SK-N-SH treated with all-trans-retinoic acid at 6 μM for 48 hours (cell line): ENCODE measurements at regions not wholly inside any gene's neighbourhood (a gene's known extent, or its start where the extent isn't known, plus 50 kb on each side); places are given as distances from the start of the nearest gene placed in this dataset.

ENCODE experiments used
- ATAC-seq: fragments of 200-7000 bp; cut with Tn5 transposase; 3 replicates; pipeline ENCODE4 v1.9.1; 2020; ENCODE audit warnings: mild to moderate bottlenecking, moderate library complexity
- ARNTL ChIP-seq: fragments of 450-650 bp; formaldehyde crosslinking; IDR thresholded peaks from 2 replicates; pipeline ENCODE4 v1.5.0; 2020; ENCODE audit warnings: low read depth, mild to moderate bottlenecking, moderate library complexity, borderline replicate concordance
- BACH2 ChIP-seq: fragments of 250-450 bp; sonication (Bioruptor Pico); IDR thresholded peaks from 2 replicates; pipeline ENCODE4 v1.9.0; 2021; ENCODE audit warnings: mild to moderate bottlenecking, borderline replicate concordance
- CSDC2 ChIP-seq: fragments of 250-450 bp; sonication (Bioruptor Pico); IDR thresholded peaks from 2 replicates; pipeline ENCODE4 v1.5.0; 2020; ENCODE audit warnings: mild to moderate bottlenecking, moderate library complexity
- GLIS3 ChIP-seq: fragments of 250-450 bp; sonication (Bioruptor Pico); IDR thresholded peaks from 2 replicates; pipeline ENCODE4 v1.5.0; 2020; ENCODE audit warnings: mild to moderate bottlenecking, moderate library complexity
- ISL1 ChIP-seq: fragments of 250-450 bp; sonication (Bioruptor Pico); IDR thresholded peaks from 2 replicates; pipeline ENCODE4 v2.1.2; 2022; ENCODE audit warnings: mild to moderate bottlenecking, moderate library complexity
- OSR1 ChIP-seq: fragments of 250-450 bp; sonication (Bioruptor Pico); IDR thresholded peaks from 2 replicates; pipeline ENCODE4 v1.8.0; 2022; ENCODE audit warnings: moderate library complexity, mild to moderate bottlenecking, inconsistent platforms
- PPARA ChIP-seq: fragments of 250-450 bp; sonication (Bioruptor Pico); IDR thresholded peaks from 2 replicates; pipeline ENCODE4 v1.5.0; 2020; ENCODE audit warnings: mild to moderate bottlenecking, borderline replicate concordance
- RARB ChIP-seq: fragments of 250-450 bp; sonication (Bioruptor Pico); IDR thresholded peaks from 2 replicates; pipeline ENCODE4 v1.8.0; 2021; ENCODE audit warnings: mild to moderate bottlenecking, moderate library complexity
- SNAI2 ChIP-seq: fragments of 250-450 bp; sonication (Bioruptor Pico); IDR thresholded peaks from 2 replicates; pipeline ENCODE4 v1.5.0; 2020; ENCODE audit warnings: mild to moderate bottlenecking, moderate library complexity
- TOX ChIP-seq: fragments of 250-450 bp; sonication (Bioruptor Pico); IDR thresholded peaks from 2 replicates; pipeline ENCODE4 v1.8.0; 2021; ENCODE audit warnings: mild to moderate bottlenecking, moderate library complexity, borderline replicate concordance
- ZC3H10 ChIP-seq: fragments of 250-450 bp; sonication (Bioruptor Pico); IDR thresholded peaks from 2 replicates; pipeline ENCODE4 v1.5.1; 2021; ENCODE audit warnings: mild to moderate bottlenecking, moderate library complexity
- ZFP3 ChIP-seq: fragments of 250-450 bp; sonication (Bioruptor Pico); IDR thresholded peaks from 2 replicates; pipeline ENCODE4 v1.5.0; 2020; ENCODE audit warnings: mild to moderate bottlenecking, moderate library complexity
- ZFP30 ChIP-seq: fragments of 450-650 bp; formaldehyde crosslinking; IDR thresholded peaks from 2 replicates; pipeline ENCODE4 v1.5.0; 2022; ENCODE audit warnings: mild to moderate bottlenecking, moderate library complexity
- ZNF565 ChIP-seq: fragments of 450-650 bp; formaldehyde crosslinking; conservative IDR thresholded peaks from 2 replicates; pipeline ENCODE4 v1.5.0; 2020; ENCODE audit warnings: low read depth, mild to moderate bottlenecking, moderate library complexity
- ZNF70 ChIP-seq: fragments of 450-650 bp; formaldehyde crosslinking; IDR thresholded peaks from 2 replicates; pipeline ENCODE4 v1.5.0; 2020; ENCODE audit warnings: mild to moderate bottlenecking, moderate library complexity
- ZNF8 ChIP-seq: fragments of 450-650 bp; formaldehyde crosslinking; IDR thresholded peaks from 2 replicates; pipeline ENCODE4 v1.5.0; 2020; ENCODE audit warnings: mild to moderate bottlenecking, moderate library complexity
- TF ChIP-seq, protein P1 (sequence below): fragments of 250-450 bp; sonication (Bioruptor Pico); IDR thresholded peaks from 2 replicates; pipeline ENCODE4 v1.5.0; 2020; ENCODE audit warnings: mild to moderate bottlenecking, moderate library complexity
- TF ChIP-seq, protein P2 (sequence below): fragments of 250-450 bp; sonication (Bioruptor Pico); IDR thresholded peaks from 2 replicates; pipeline ENCODE4 v1.8.0; 2020; ENCODE audit warnings: mild to moderate bottlenecking, moderate library complexity, borderline replicate concordance

DNA sequence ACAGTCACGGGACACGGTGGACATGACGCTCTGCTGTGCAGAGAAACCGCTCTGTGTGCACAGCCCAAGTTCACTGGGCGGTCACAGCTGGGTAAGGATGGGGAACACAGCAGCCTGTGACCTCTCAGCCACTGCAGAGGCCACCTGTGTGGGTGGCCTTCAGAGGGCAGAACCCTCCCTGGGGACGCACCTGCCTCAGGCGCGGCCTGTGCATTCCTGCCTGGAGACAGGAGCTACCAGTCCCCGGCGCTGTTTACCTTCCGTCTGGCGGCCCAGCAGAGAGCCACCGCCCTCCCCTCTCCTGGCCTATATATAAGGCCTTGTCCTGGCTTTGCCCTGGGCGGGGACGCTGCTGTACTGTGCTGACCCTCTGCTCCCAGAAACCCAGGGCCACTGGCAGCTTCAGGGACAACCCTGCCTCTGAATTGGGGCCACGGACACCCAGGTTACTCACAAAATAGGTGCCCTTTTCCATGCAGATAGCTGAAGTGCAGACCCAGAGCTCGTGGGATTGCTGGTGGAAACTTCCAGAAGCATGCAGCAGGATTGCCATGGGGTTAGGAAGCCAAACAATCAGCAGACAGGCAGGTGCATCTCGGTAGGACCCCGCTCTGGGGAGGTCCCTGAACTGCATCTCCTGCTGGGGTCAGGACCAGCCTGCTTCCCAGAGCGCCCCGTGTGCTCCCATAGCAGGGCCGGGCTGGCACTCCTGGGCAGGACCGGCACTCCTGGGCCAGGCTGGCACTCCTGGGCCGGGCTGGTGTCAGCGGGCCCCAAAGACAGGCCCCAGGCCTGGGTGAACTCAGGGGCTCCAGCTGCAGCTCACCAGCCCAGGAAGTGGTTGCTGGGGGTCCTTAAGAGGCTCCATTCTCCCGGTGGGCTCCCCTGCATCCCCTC is 83.6 kb downstream of the SIK1 start (continued):
- TF ChIP-seq GLIS3 (no peak), PPARA (CRISPR knock-in tag) (no peak), ARNTL (CRISPR knock-in tag) (no peak)

DNA sequence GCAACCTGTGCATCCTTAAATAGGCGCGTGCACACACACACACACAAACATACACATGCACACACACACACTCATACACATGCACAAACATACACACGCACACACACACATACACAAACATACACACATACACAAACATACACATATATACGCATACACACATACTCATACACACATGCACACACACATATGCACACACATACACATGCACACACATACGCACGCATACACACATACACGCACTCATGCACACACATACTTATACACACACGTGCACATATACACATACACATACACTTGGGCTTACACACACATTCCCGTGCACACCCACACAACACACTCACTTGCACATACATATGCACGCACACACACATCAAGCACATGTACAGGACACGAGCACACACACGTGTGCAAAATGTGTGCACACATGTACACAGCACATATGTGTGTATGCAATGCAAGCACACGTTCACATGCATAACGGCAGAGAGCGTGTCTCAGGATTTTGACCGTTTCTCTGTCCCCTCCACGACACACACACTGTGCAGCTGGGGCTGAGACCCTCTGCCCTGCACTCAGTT is 84.5 kb downstream of the SIK1 start:
- no peak for ATAC-seq
- TF ChIP-seq BACH2 (CRISPR knock-in tag) (no peak), ZNF70 (no peak)

DNA sequence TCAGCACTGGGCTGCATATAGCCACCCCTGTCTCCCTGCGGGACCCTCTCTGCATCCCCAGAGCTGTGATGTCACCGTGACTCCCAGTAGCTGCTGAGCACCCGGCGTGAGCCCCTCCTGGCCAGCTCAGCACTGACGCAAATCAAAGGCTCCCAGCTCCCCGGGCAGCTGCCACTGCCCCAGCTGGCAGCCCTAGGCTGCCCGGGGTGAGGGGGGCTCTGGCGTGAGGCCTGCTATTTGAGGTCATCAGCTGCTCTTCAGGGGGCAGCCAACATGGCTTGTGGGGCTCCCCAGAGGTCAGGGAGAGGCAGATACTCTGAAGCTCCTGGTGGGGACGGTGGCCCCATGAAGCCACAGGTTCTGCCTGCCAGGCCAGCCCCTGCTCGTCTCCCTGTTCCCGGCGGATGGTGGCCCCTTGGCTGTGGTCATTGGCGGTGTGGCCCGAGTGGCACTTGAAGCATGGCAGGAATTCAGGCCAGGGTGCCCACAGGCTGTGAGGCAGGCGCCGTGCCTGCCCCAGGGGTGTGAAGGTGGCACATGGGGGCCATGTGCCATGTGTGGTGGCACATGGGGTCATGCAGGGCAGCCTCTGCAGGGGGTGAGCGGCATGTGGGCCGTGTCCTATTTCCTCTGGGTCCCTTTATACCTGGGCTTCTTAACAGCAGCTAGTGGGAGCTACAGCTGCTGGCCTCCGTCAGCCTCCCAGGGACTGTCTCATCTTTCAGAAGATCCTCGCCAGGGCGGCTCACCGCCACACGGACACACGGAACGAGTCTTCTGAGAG is 85.4 kb downstream of the SIK1 start:
- TF ChIP-seq SNAI2 (no peak), GLIS3 (no peak), BACH2 (CRISPR knock-in tag) (no peak), ZNF70 (no peak), OSR1 (CRISPR knock-in tag) (no peak), RARB (no peak), ISL1 (no peak), CSDC2 (CRISPR knock-in tag) (no peak), PPARA (CRISPR knock-in tag) (no peak), ZC3H10 (CRISPR knock-in tag) (no peak), ARNTL (CRISPR knock-in tag) (no peak), ZFP3 (CRISPR knock-in tag) (no peak)
- TF ChIP-seq, protein P1, sequence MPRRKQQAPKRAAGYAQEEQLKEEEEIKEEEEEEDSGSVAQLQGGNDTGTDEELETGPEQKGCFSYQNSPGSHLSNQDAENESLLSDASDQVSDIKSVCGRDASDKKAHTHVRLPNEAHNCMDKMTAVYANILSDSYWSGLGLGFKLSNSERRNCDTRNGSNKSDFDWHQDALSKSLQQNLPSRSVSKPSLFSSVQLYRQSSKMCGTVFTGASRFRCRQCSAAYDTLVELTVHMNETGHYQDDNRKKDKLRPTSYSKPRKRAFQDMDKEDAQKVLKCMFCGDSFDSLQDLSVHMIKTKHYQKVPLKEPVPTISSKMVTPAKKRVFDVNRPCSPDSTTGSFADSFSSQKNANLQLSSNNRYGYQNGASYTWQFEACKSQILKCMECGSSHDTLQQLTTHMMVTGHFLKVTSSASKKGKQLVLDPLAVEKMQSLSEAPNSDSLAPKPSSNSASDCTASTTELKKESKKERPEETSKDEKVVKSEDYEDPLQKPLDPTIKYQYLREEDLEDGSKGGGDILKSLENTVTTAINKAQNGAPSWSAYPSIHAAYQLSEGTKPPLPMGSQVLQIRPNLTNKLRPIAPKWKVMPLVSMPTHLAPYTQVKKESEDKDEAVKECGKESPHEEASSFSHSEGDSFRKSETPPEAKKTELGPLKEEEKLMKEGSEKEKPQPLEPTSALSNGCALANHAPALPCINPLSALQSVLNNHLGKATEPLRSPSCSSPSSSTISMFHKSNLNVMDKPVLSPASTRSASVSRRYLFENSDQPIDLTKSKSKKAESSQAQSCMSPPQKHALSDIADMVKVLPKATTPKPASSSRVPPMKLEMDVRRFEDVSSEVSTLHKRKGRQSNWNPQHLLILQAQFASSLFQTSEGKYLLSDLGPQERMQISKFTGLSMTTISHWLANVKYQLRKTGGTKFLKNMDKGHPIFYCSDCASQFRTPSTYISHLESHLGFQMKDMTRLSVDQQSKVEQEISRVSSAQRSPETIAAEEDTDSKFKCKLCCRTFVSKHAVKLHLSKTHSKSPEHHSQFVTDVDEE (CRISPR knock-in tag): no peak
- TF ChIP-seq, protein P2, sequence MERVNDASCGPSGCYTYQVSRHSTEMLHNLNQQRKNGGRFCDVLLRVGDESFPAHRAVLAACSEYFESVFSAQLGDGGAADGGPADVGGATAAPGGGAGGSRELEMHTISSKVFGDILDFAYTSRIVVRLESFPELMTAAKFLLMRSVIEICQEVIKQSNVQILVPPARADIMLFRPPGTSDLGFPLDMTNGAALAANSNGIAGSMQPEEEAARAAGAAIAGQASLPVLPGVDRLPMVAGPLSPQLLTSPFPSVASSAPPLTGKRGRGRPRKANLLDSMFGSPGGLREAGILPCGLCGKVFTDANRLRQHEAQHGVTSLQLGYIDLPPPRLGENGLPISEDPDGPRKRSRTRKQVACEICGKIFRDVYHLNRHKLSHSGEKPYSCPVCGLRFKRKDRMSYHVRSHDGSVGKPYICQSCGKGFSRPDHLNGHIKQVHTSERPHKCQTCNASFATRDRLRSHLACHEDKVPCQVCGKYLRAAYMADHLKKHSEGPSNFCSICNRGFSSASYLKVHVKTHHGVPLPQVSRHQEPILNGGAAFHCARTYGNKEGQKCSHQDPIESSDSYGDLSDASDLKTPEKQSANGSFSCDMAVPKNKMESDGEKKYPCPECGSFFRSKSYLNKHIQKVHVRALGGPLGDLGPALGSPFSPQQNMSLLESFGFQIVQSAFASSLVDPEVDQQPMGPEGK: no peak
- no peak; the same call in 2 of the 3 replicates for ATAC-seq

DNA sequence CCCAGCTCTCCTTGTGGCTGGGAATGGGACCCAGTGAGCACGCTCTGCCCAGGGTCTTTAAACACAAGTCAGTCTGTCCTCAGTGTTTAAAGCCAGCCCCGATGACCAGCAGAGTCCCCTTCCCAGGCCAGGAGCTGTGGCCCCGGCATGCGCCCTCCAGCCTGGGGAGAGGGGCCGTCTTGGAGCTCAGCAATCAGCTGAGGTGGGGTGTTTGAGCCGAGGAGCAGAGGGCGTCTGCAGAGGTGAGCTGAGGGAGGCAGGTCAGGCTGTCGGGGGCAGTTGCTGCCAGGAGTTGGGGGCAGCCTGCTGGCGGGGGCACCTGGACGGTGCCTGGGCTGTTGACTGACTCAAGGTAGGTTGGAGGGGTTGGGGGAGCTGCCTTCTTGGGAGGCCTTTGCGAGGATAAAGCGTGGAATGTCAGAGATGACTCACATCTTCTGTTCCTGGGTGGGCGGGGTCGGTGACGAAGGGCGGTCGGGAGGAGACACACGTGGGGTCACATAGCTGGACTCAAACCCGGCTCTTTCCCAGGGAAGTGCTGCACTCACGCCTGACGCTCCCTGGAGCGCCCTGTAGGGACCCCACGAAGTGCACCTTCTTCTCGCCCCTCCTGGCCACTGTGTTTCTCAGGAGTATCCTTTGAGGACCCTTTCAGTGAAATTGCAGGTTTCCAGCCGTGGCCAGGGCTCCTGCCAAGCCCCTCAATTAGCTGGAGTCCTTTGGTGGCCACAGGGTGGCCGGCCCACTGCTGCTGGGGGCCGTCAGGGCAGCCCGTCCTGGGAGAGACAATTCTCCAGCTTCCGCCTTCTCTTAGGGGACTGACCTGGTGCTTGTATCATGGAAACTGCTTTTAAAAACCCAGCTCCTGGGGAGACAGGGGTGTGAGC is 86.2 kb downstream of the SIK1 start:
- TF ChIP-seq SNAI2: no peak
- TF ChIP-seq ZNF565 (CRISPR knock-in tag): no peak
- no peak for TF ChIP-seq RARB
- TF ChIP-seq ZFP30: no peak
- no peak for TF ChIP-seq TOX (CRISPR knock-in tag)
- no peak for TF ChIP-seq ZNF8
- TF ChIP-seq ZFP3 (CRISPR knock-in tag): no peak
- TF ChIP-seq, protein P2: no peak
- TF ChIP-seq, all 23 proteins: peak for 0
- ATAC-seq: peak; percentile 69
